SK-N-SH (cell line): ENCODE measurements at regions not wholly inside any gene's neighbourhood (a gene's known extent, or its start where the extent isn't known, plus 50 kb on each side); places are given as distances from the start of the nearest gene placed in this dataset.

Source experiments
- CTCF ChIA-PET: fragments of 300-600, 350-600 bp; formaldehyde crosslinking; extraction: SDS; loops from one replicate; lab custom pipeline; 2021; lab: Yijun Ruan, JAX
- POLR2A ChIA-PET: fragments of 350-600 bp; sonication (Branson Sonifier 250); formaldehyde crosslinking; extraction: SDS; loops from one replicate; lab custom pipeline; 2020; ENCODE audit warnings: antibody characterized with exemption, inconsistent platforms; lab: Yijun Ruan, JAX
- DNase-seq: peaks from one replicate; pipeline ENCODE4 v3.0.0; 2012
- H2AFZ ChIP-seq: fragments of 200-600 bp; sonication (generic); 2 replicates; pipeline ENCODE4 v1.8.1; 2016; ENCODE audit warnings: antibody characterized with exemption, mild to moderate bottlenecking, low read depth
- H3F3A ChIP-seq: fragments of 200-600 bp; sonication (generic); replicated peaks from 2 replicates; pipeline ENCODE3; 2016; ENCODE audit warnings: antibody characterized with exemption, mild to moderate bottlenecking; ENCODE audit not compliant: insufficient read depth
- H3K27ac ChIP-seq, 2 experiments: fragments of 200-500 bp in 1 of 2; fragments of 200-600 bp in 1 of 2; sonication (Bioruptor generic) in 1 of 2; sonication (generic), shearing (Covaris generic) in 1 of 2; 2 replicates each; pipeline versions ENCODE4 v1.5.1 to v1.6.1; 2014 to 2016; ENCODE audit warnings: low read depth in 2 of 2, inconsistent platforms in 1 of 2, low read length in 1 of 2, mild to moderate bottlenecking in 1 of 2, mixed read lengths in 1 of 2
- H3K27me3 ChIP-seq: fragments of 200-600 bp; sonication (generic), shearing (Covaris generic); 2 replicates; pipeline ENCODE4 v1.6.1; 2016; ENCODE audit warnings: mixed run types; ENCODE audit not compliant: insufficient read depth
- H3K36me3 ChIP-seq, 2 experiments: fragments of 200-500 bp in 1 of 2; fragments of 200-600 bp in 1 of 2; sonication (Bioruptor generic) in 1 of 2; sonication (generic) in 1 of 2; replicated peaks in 1 of 2; 2 replicates each; pipeline versions ENCODE3 to v1.5.1; 2014 to 2016; ENCODE audit warnings: low read length in 1 of 2, mild to moderate bottlenecking in 1 of 2; ENCODE audit not compliant: insufficient read depth in 2 of 2, control insufficient read depth in 1 of 2
- H3K4me1 ChIP-seq, 2 experiments: fragments of 200-500 bp in 1 of 2; fragments of 200-600 bp in 1 of 2; sonication (Bioruptor generic) in 1 of 2; sonication (generic), shearing (Covaris generic) in 1 of 2; 2 replicates each; pipeline versions ENCODE4 v1.5.1 to v1.6.1; 2014 to 2016; ENCODE audit warnings: low read depth in 1 of 2, low read length in 1 of 2, mixed run types in 1 of 2; ENCODE audit not compliant: insufficient read depth in 2 of 2, control insufficient read depth in 1 of 2
- H3K4me2 ChIP-seq: fragments of 200-600 bp; sonication (generic), shearing (Covaris generic); 2 replicates; pipeline ENCODE4 v1.6.1; 2017; ENCODE audit warnings: mixed run types
- H3K4me3 ChIP-seq, 2 experiments: fragments of 200-500 bp in 1 of 2; fragments of 200-600 bp in 1 of 2; sonication (Bioruptor generic) in 1 of 2; sonication (generic), shearing (Covaris generic) in 1 of 2; 2 replicates each; pipeline versions ENCODE4 v1.5.1 to v1.8.1; 2014 to 2016; ENCODE audit warnings: low read depth in 2 of 2, inconsistent platforms in 1 of 2, low read length in 1 of 2, mild to moderate bottlenecking in 1 of 2, mixed read lengths in 1 of 2, moderate library complexity in 1 of 2
- H3K79me2 ChIP-seq: fragments of 200-600 bp; sonication (generic); 2 replicates; pipeline ENCODE4 v1.8.1; 2017; ENCODE audit warnings: mild to moderate bottlenecking; ENCODE audit not compliant: insufficient read depth
- H3K9ac ChIP-seq: fragments of 200-600 bp; sonication (generic); 2 replicates; pipeline ENCODE4 v1.6.1; 2017; ENCODE audit warnings: mixed run types
- H3K9me2 ChIP-seq: fragments of 200-600 bp; sonication (generic); 2 replicates; pipeline ENCODE4 v1.6.1; 2017; ENCODE audit warnings: mixed run types
- H3K9me3 ChIP-seq: fragments of 200-600 bp; sonication (generic); 2 replicates; pipeline ENCODE4 v1.6.1; 2017; ENCODE audit warnings: mixed run types, mild to moderate bottlenecking, moderate library complexity
- H4K20me1 ChIP-seq: fragments of 200-600 bp; sonication (generic); 2 replicates; pipeline ENCODE4 v1.6.1; 2017; ENCODE audit warnings: mild to moderate bottlenecking, mixed run types; ENCODE audit not compliant: insufficient read depth
- CHD2 ChIP-seq: fragments of 150-350 bp; IDR thresholded peaks from 2 replicates; pipeline ENCODE4 v1.6.1; 2018; ENCODE audit warnings: low read length; ENCODE audit not compliant: partially characterized antibody
- CTCF ChIP-seq: fragments of 200-600 bp; sonication (generic); IDR thresholded peaks from 2 replicates; pipeline ENCODE4 v1.6.1; 2017; ENCODE audit warnings: antibody characterized with exemption, mild to moderate bottlenecking, moderate library complexity
- ELF1 ChIP-seq: IDR thresholded peaks from 2 replicates; pipeline ENCODE4 v1.4.0; 2012
- EZH2phosphoT487 ChIP-seq: fragments of 200-600 bp; sonication (generic); IDR thresholded peaks from 2 replicates; pipeline ENCODE4 v1.6.1; 2017; ENCODE audit warnings: low read depth, mixed run types, mild to moderate bottlenecking, antibody characterized with exemption, moderate library complexity, borderline replicate concordance
- JUND ChIP-seq: IDR thresholded peaks from 2 replicates; pipeline ENCODE4 v1.4.0; 2012
- POLR2AphosphoS5 ChIP-seq: IDR thresholded peaks from 2 replicates; pipeline ENCODE4 v1.6.1; 2012; ENCODE audit warnings: low read depth, low read length
- REST ChIP-seq: IDR thresholded peaks from 2 replicates; pipeline ENCODE4 v1.6.1; 2012; ENCODE audit warnings: mild to moderate bottlenecking, low read depth, low read length, moderate library complexity
- RFX5 ChIP-seq: IDR thresholded peaks from 2 replicates; pipeline ENCODE4 v1.6.1; 2012; ENCODE audit warnings: mild to moderate bottlenecking, improper control_type of control experiment, low read length
- RXRA ChIP-seq: IDR thresholded peaks from 2 replicates; pipeline ENCODE4 v1.4.0; 2012; ENCODE audit warnings: low read depth, mild to moderate bottlenecking, borderline replicate concordance
- SIN3A ChIP-seq: IDR thresholded peaks from 2 replicates; pipeline ENCODE4 v1.6.1; 2012; ENCODE audit warnings: low read depth, mild to moderate bottlenecking, low read length, moderate library complexity, borderline replicate concordance
- SMC3 ChIP-seq: IDR thresholded peaks from 2 replicates; pipeline ENCODE4 v1.6.1; 2012; ENCODE audit warnings: low read depth, low read length, improper control_type of control experiment
- TAF1 ChIP-seq: IDR thresholded peaks from 2 replicates; pipeline ENCODE4 v1.6.1; 2012; ENCODE audit warnings: low read depth, mild to moderate bottlenecking, low read length, moderate library complexity, borderline replicate concordance
- YY1 ChIP-seq: IDR thresholded peaks from 2 replicates; pipeline ENCODE4 v1.4.0; 2012; ENCODE audit warnings: low read depth, mild to moderate bottlenecking
- TF ChIP-seq, protein P1 (sequence below): IDR thresholded peaks from 2 replicates; pipeline ENCODE4 v1.4.0; 2012; ENCODE audit warnings: low read depth, borderline replicate concordance

- TF ChIP-seq, protein P1, sequence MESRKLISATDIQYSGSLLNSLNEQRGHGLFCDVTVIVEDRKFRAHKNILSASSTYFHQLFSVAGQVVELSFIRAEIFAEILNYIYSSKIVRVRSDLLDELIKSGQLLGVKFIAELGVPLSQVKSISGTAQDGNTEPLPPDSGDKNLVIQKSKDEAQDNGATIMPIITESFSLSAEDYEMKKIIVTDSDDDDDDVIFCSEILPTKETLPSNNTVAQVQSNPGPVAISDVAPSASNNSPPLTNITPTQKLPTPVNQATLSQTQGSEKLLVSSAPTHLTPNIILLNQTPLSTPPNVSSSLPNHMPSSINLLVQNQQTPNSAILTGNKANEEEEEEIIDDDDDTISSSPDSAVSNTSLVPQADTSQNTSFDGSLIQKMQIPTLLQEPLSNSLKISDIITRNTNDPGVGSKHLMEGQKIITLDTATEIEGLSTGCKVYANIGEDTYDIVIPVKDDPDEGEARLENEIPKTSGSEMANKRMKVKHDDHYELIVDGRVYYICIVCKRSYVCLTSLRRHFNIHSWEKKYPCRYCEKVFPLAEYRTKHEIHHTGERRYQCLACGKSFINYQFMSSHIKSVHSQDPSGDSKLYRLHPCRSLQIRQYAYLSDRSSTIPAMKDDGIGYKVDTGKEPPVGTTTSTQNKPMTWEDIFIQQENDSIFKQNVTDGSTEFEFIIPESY = no peak
- TF ChIP-seq CTCF = no peak
- TF ChIP-seq RFX5 = no peak
- no peak for TF ChIP-seq TAF1
- TF ChIP-seq SMC3 = no peak
- peak; percentile 48; the same call in 1 of the 2 replicates for TF ChIP-seq RXRA
- TF ChIP-seq REST = peak; percentile 48; the same call in 1 of the 2 replicates
- TF ChIP-seq EZH2phosphoT487 = no peak
- TF ChIP-seq POLR2AphosphoS5 = no peak
- no peak for TF ChIP-seq ELF1
These were observed 205.6 kb upstream of the ADAMTSL1 start (continued) for GRCh38 chr9:18268381-18268780.

DNA sequence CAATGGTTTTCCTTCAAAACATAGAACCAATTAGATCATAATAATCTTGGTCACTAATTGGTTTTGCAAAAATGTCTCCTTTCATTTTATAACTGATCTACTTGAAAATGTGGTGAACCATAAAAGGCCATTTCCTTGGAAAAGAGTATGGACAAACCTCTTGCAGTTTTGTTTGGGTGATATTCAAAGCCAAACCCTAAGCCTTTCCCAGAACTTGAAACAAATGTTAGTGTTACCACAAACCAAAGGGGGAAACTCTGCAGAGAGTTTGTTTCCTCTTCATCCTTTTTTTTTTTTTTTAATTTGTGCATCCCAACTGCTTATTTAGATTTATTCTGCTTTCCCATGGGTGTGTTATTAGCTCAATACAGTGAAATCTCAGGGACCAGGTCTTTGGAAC, 204.4 kb upstream of the ADAMTSL1 start:
- H3K4me1 ChIP-seq = peaks cover 0 to 10% of the 10 kb centered on the region in 2 experiments; a peak in 3 of 4 replicates
- no peaks in the 10 kb centered on the region for H3K27me3 ChIP-seq
- H3K36me3 ChIP-seq = no peaks in the 10 kb centered on the region
- no peak overlapping the region for H3K9ac ChIP-seq
- no peak overlapping the region; the same call in 1 of the 2 replicates for H2AFZ ChIP-seq
- no peaks in the 10 kb centered on the region for H3K9me3 ChIP-seq
- no peaks in the 10 kb centered on the region for H3K9me2 ChIP-seq
- no peak for DNase-seq
- no peak overlapping the region for H3K4me3 ChIP-seq
- ChIA-PET POLR2A (no interaction called here), CTCF (interaction anchor here (0.8 kb wide), 1 partner anchor 157 kb away, joined by 3 read pairs; no protein-coding TSS in a partner anchor)
- no peak overlapping the region for H3K4me2 ChIP-seq
- peaks cover 26% of the 10 kb centered on the region for H3F3A ChIP-seq
- peak overlapping the region in 1 of 2 experiments; percentile 74; a peak in 2 of 4 replicates for H3K27ac ChIP-seq
- H3K79me2 ChIP-seq = no peaks in the 10 kb centered on the region
- H4K20me1 ChIP-seq = no peaks in the 10 kb centered on the region
- TF ChIP-seq REST = no peak
- TF ChIP-seq JUND = no peak
- no peak for TF ChIP-seq SIN3A
- no peak for TF ChIP-seq YY1
- TF ChIP-seq SMC3 = no peak
- no peak for TF ChIP-seq CHD2
